SK-N-SH treated with all-trans-retinoic acid at 6 μM for 48 hours (cell line): ENCODE measurements at regions not wholly inside any gene's neighbourhood (a gene's known extent, or its start where the extent isn't known, plus 50 kb on each side); places are given as distances from the start of the nearest gene placed in this dataset.

Experiments
- ATAC-seq: fragments of 200-7000 bp; cut with Tn5 transposase; 3 replicates; pipeline ENCODE4 v1.9.1; 2020; ENCODE audit warnings: mild to moderate bottlenecking, moderate library complexity
- ARNTL ChIP-seq: fragments of 450-650 bp; formaldehyde crosslinking; IDR thresholded peaks from 2 replicates; pipeline ENCODE4 v1.5.0; 2020; ENCODE audit warnings: low read depth, mild to moderate bottlenecking, moderate library complexity, borderline replicate concordance
- BACH2 ChIP-seq: fragments of 250-450 bp; sonication (Bioruptor Pico); IDR thresholded peaks from 2 replicates; pipeline ENCODE4 v1.9.0; 2021; ENCODE audit warnings: mild to moderate bottlenecking, borderline replicate concordance
- CSDC2 ChIP-seq: fragments of 250-450 bp; sonication (Bioruptor Pico); IDR thresholded peaks from 2 replicates; pipeline ENCODE4 v1.5.0; 2020; ENCODE audit warnings: mild to moderate bottlenecking, moderate library complexity
- ESRRG ChIP-seq: fragments of 250-450 bp; sonication (Bioruptor Pico); IDR thresholded peaks from 2 replicates; pipeline ENCODE4 v1.6.1; 2021; ENCODE audit warnings: mild to moderate bottlenecking
- GLIS3 ChIP-seq: fragments of 250-450 bp; sonication (Bioruptor Pico); IDR thresholded peaks from 2 replicates; pipeline ENCODE4 v1.5.0; 2020; ENCODE audit warnings: mild to moderate bottlenecking, moderate library complexity
- OSR1 ChIP-seq: fragments of 250-450 bp; sonication (Bioruptor Pico); IDR thresholded peaks from 2 replicates; pipeline ENCODE4 v1.8.0; 2022; ENCODE audit warnings: moderate library complexity, mild to moderate bottlenecking, inconsistent platforms
- PPARA ChIP-seq: fragments of 250-450 bp; sonication (Bioruptor Pico); IDR thresholded peaks from 2 replicates; pipeline ENCODE4 v1.5.0; 2020; ENCODE audit warnings: mild to moderate bottlenecking, borderline replicate concordance
- SNAI2 ChIP-seq: fragments of 250-450 bp; sonication (Bioruptor Pico); IDR thresholded peaks from 2 replicates; pipeline ENCODE4 v1.5.0; 2020; ENCODE audit warnings: mild to moderate bottlenecking, moderate library complexity
- TCF4 ChIP-seq: fragments of 250-450 bp; sonication (Bioruptor Pico); IDR thresholded peaks from 2 replicates; pipeline ENCODE4 v1.8.0; 2021; ENCODE audit warnings: mild to moderate bottlenecking, moderate library complexity, borderline replicate concordance
- TOX ChIP-seq: fragments of 250-450 bp; sonication (Bioruptor Pico); IDR thresholded peaks from 2 replicates; pipeline ENCODE4 v1.8.0; 2021; ENCODE audit warnings: mild to moderate bottlenecking, moderate library complexity, borderline replicate concordance
- ZC3H10 ChIP-seq: fragments of 250-450 bp; sonication (Bioruptor Pico); IDR thresholded peaks from 2 replicates; pipeline ENCODE4 v1.5.1; 2021; ENCODE audit warnings: mild to moderate bottlenecking, moderate library complexity
- ZFP3 ChIP-seq: fragments of 250-450 bp; sonication (Bioruptor Pico); IDR thresholded peaks from 2 replicates; pipeline ENCODE4 v1.5.0; 2020; ENCODE audit warnings: mild to moderate bottlenecking, moderate library complexity
- ZFP30 ChIP-seq: fragments of 450-650 bp; formaldehyde crosslinking; IDR thresholded peaks from 2 replicates; pipeline ENCODE4 v1.5.0; 2022; ENCODE audit warnings: mild to moderate bottlenecking, moderate library complexity
- ZNF565 ChIP-seq: fragments of 450-650 bp; formaldehyde crosslinking; conservative IDR thresholded peaks from 2 replicates; pipeline ENCODE4 v1.5.0; 2020; ENCODE audit warnings: low read depth, mild to moderate bottlenecking, moderate library complexity
- ZNF70 ChIP-seq: fragments of 450-650 bp; formaldehyde crosslinking; IDR thresholded peaks from 2 replicates; pipeline ENCODE4 v1.5.0; 2020; ENCODE audit warnings: mild to moderate bottlenecking, moderate library complexity
- TF ChIP-seq, protein P1 (sequence below): fragments of 250-450 bp; sonication (Bioruptor Pico); IDR thresholded peaks from 2 replicates; pipeline ENCODE4 v1.5.0; 2020; ENCODE audit warnings: mild to moderate bottlenecking, moderate library complexity
- TF ChIP-seq, protein P2 (sequence below): fragments of 250-450 bp; sonication (Bioruptor Pico); IDR thresholded peaks from 2 replicates; pipeline ENCODE4 v1.8.0; 2021; ENCODE audit warnings: low read depth, mild to moderate bottlenecking, moderate library complexity, borderline replicate concordance
- TF ChIP-seq, protein P3 (sequence below): fragments of 250-450 bp; sonication (Bioruptor Pico); IDR thresholded peaks from 2 replicates; pipeline ENCODE4 v1.8.0; 2020; ENCODE audit warnings: mild to moderate bottlenecking, moderate library complexity, borderline replicate concordance

DNA sequence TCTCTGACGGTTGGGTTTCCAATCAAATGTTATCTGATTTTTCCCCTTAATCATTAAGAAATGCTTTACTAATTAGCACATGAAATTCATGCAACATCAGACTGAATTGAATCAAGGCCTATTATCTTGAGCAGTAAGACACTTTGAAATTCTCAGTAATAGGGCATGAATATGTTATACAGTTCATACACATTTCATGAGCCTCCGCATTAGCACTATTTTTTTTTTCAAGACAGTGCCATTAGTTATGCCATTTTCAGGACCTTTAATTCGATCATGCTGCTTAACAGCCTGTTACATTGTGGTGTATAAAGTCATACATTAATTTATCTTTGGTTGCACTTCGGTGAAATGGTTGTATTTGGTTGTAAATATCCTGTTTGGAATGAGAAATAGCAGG lies 862.6 kb upstream of the GOT2 start:
- TF ChIP-seq GLIS3 = no peak
- no peak for TF ChIP-seq ZFP30
- TF ChIP-seq ESRRG = no peak
- TF ChIP-seq ZC3H10 (CRISPR knock-in tag) = no peak
- no peak for TF ChIP-seq PPARA (CRISPR knock-in tag)
- TF ChIP-seq ARNTL = no peak
- TF ChIP-seq, protein P1, sequence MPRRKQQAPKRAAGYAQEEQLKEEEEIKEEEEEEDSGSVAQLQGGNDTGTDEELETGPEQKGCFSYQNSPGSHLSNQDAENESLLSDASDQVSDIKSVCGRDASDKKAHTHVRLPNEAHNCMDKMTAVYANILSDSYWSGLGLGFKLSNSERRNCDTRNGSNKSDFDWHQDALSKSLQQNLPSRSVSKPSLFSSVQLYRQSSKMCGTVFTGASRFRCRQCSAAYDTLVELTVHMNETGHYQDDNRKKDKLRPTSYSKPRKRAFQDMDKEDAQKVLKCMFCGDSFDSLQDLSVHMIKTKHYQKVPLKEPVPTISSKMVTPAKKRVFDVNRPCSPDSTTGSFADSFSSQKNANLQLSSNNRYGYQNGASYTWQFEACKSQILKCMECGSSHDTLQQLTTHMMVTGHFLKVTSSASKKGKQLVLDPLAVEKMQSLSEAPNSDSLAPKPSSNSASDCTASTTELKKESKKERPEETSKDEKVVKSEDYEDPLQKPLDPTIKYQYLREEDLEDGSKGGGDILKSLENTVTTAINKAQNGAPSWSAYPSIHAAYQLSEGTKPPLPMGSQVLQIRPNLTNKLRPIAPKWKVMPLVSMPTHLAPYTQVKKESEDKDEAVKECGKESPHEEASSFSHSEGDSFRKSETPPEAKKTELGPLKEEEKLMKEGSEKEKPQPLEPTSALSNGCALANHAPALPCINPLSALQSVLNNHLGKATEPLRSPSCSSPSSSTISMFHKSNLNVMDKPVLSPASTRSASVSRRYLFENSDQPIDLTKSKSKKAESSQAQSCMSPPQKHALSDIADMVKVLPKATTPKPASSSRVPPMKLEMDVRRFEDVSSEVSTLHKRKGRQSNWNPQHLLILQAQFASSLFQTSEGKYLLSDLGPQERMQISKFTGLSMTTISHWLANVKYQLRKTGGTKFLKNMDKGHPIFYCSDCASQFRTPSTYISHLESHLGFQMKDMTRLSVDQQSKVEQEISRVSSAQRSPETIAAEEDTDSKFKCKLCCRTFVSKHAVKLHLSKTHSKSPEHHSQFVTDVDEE (CRISPR knock-in tag) = no peak
- no peak for TF ChIP-seq SNAI2 (CRISPR knock-in tag)
- TF ChIP-seq, all 23 proteins: peak for 0
- no peak for ATAC-seq

DNA sequence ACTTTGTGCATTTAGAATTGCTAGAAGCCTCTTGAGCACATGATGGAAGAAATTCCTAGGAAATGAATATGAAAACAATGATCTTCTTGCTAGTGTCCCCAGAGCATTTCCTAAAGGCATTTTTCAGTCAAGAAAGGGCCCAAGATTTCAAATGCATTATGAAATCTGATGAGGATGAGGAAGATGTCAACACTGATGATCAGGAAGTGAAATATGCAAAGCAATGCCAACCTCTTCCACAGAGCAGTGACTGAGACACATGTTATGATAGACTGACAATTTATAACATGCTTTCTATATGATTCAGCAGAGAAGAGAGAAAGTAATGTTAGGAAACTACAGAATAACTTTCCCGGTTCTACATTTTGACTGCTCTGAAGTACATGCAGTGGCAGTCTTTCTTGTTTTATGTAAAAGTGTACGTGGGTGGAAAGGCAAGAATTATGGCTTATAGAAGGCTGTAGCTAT lies 859.1 kb upstream of the GOT2 start:
- no peak for ATAC-seq
- TF ChIP-seq, protein P2, sequence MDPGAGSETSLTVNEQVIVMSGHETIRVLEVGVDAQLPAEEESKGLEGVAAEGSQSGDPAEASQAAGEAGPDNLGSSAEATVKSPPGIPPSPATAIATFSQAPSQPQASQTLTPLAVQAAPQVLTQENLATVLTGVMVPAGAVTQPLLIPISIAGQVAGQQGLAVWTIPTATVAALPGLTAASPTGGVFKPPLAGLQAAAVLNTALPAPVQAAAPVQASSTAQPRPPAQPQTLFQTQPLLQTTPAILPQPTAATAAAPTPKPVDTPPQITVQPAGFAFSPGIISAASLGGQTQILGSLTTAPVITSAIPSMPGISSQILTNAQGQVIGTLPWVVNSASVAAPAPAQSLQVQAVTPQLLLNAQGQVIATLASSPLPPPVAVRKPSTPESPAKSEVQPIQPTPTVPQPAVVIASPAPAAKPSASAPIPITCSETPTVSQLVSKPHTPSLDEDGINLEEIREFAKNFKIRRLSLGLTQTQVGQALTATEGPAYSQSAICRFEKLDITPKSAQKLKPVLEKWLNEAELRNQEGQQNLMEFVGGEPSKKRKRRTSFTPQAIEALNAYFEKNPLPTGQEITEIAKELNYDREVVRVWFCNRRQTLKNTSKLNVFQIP (CRISPR knock-in tag) = no peak
- no peak for TF ChIP-seq BACH2 (CRISPR knock-in tag)

- TF ChIP-seq, protein P3, sequence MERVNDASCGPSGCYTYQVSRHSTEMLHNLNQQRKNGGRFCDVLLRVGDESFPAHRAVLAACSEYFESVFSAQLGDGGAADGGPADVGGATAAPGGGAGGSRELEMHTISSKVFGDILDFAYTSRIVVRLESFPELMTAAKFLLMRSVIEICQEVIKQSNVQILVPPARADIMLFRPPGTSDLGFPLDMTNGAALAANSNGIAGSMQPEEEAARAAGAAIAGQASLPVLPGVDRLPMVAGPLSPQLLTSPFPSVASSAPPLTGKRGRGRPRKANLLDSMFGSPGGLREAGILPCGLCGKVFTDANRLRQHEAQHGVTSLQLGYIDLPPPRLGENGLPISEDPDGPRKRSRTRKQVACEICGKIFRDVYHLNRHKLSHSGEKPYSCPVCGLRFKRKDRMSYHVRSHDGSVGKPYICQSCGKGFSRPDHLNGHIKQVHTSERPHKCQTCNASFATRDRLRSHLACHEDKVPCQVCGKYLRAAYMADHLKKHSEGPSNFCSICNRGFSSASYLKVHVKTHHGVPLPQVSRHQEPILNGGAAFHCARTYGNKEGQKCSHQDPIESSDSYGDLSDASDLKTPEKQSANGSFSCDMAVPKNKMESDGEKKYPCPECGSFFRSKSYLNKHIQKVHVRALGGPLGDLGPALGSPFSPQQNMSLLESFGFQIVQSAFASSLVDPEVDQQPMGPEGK (CRISPR knock-in tag) = no peak
- no peak for TF ChIP-seq BACH2 (CRISPR knock-in tag)
- TF ChIP-seq TCF4 (CRISPR knock-in tag) = no peak
- no peak for TF ChIP-seq ZC3H10 (CRISPR knock-in tag)
- no peak for TF ChIP-seq OSR1
- TF ChIP-seq, protein P1 (CRISPR knock-in tag) = no peak
- no peak for TF ChIP-seq ESRRG
- TF ChIP-seq TOX (CRISPR knock-in tag) = no peak
- no peak for TF ChIP-seq ZFP30
- no peak for TF ChIP-seq PPARA (CRISPR knock-in tag)
- TF ChIP-seq ARNTL = no peak
- TF ChIP-seq, protein P2 (CRISPR knock-in tag) = no peak
- no peak for TF ChIP-seq CSDC2
- TF ChIP-seq ZNF70 = no peak
- TF ChIP-seq ZNF565 (CRISPR knock-in tag) = no peak
- TF ChIP-seq ZFP3 (CRISPR knock-in tag) = no peak
- ATAC-seq = no peak
These were observed 857.4 kb upstream of the GOT2 start for GRCh38 chr16:59591480-59591879.
